Sigmoid colon (tissue), 6 donors: ENCODE measurements at regions not wholly inside any gene's neighbourhood (a gene's known extent, or its start where the extent isn't known, plus 50 kb on each side); places are given as distances from the start of the nearest gene placed in this dataset.

Experiments
- DNase-seq: peaks from one replicate; pipeline ENCODE4 v3.0.0-alpha.2; 2019
- H3K27ac ChIP-seq, 4 donors: fragments of 200-600 bp; sonication (generic); one replicate each; pipeline ENCODE4 v1.5.1; 2016 to 2019; ENCODE audit warnings: mild to moderate bottlenecking in 1 of 4
- H3K27me3 ChIP-seq, 3 donors: fragments of 200-600 bp; sonication (generic); one replicate each; pipeline ENCODE4 v1.5.1; 2019; ENCODE audit warnings: mild to moderate bottlenecking in 1 of 3
- H3K36me3 ChIP-seq, 4 donors: fragments of 200-600 bp; sonication (generic); one replicate each; pipeline ENCODE4 v1.5.1; 2016 to 2019
- H3K4me1 ChIP-seq, 4 donors: fragments of 200-600 bp; sonication (generic); one replicate each; pipeline ENCODE4 v1.5.1; 2017 to 2019
- H3K4me3 ChIP-seq, 4 donors: fragments of 200-600 bp; sonication (generic); one replicate each; pipeline ENCODE4 v1.5.1; 2017 to 2019; ENCODE audit warnings: mild to moderate bottlenecking in 2 of 4, moderate library complexity in 1 of 4
- H3K9me3 ChIP-seq, 4 donors: fragments of 200-600 bp in 3 of 4; sonication (generic) in 3 of 4; one replicate each; pipeline versions ENCODE4 v1.5.1 to v1.6.1; 2013 to 2019
- EP300 ChIP-seq, 4 donors: sonication (generic); formaldehyde crosslinking; IDR thresholded peaks; one replicate each; pipeline ENCODE4 v1.6.1; 2017; ENCODE audit warnings: antibody characterized with exemption in 4 of 4
- POLR2A ChIP-seq, 2 donors: fragments of 450-650 bp; IDR thresholded peaks; one replicate each; pipeline ENCODE4 v1.6.1; 2016; ENCODE audit warnings: antibody characterized with exemption in 2 of 2, mild to moderate bottlenecking in 2 of 2, moderate library complexity in 2 of 2
- POLR2AphosphoS5 ChIP-seq, 4 donors: sonication (generic); formaldehyde crosslinking; IDR thresholded peaks; one replicate each; pipeline ENCODE4 v1.6.1; 2017; ENCODE audit warnings: antibody characterized with exemption in 4 of 4
- WGBS, 2 donors: extraction: QIAGEN DNeasy Blood & Tissue Kit; methylation state at CpG; one replicate each; pipeline ENCODE4 v1.1.7; 2013; 5-methylcytosine and 5-hydroxymethylcytosine counted together
- intact Hi-C: fragments of 100-400 bp; cut with DNase I; formaldehyde crosslinking; loops from one replicate; pipeline ENCODE4 v1.15.1; 2023
- TF ChIP-seq, protein P1 (sequence below), 4 experiments: fragments of 450-650 bp in 3 of 4; fragments of 200-600 bp in 1 of 4; IDR thresholded peaks; one replicate each; pipeline ENCODE4 v1.5.1; 2016 to 2019; ENCODE audit warnings: antibody characterized with exemption in 4 of 4, mild to moderate bottlenecking in 3 of 4, moderate library complexity in 2 of 4
- donor health status: healthy with polysubstance abuse.
- donor health status: healthy.

DNA sequence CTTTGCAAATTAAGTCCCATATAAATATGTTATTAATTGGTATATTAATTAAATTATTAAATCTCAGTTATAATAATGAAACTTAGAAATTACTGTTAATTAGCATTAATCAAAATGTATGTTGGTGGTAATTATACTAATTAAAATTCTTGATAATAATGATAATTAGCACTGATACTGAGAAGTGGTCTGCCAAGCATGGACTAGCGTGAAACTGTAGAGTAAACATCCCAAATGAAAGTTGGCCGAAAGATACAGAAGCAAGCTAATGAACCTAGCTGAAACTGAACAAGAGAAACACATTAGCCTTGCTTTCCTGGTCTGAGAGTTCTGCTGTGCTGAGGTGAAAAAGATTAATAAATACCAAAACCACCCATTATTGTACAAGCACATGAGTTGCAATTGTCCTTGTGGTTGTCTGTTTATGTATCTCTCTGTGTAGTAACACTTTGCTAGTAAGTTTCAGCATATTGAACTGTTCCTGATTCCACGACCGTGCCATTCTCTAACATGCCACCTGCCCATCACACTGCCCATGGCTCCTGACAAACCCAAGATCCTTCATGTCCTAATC is 341.8 kb downstream of the PLPP3 start:
- no peak overlapping the region for H3K4me3 ChIP-seq
- no peaks in the 10 kb centered on the region for H3K36me3 ChIP-seq
- 89 to 91% methylated on average over 4 of the region's 4 CpGs for WGBS, 2 donors
- no peaks in the 10 kb centered on the region for H3K27me3 ChIP-seq
- DNase-seq = no peak
- TF ChIP-seq EP300 (IDR thresholded peaks at IDR 0.05) (no peak), POLR2A (IDR thresholded peaks at IDR 0.05) (no peak)
- no peaks in the 10 kb centered on the region for H3K4me1 ChIP-seq
- no peak overlapping the region for H3K27ac ChIP-seq
- no peaks in the 10 kb centered on the region for H3K9me3 ChIP-seq
- intact Hi-C loops = no loop called here

DNA sequence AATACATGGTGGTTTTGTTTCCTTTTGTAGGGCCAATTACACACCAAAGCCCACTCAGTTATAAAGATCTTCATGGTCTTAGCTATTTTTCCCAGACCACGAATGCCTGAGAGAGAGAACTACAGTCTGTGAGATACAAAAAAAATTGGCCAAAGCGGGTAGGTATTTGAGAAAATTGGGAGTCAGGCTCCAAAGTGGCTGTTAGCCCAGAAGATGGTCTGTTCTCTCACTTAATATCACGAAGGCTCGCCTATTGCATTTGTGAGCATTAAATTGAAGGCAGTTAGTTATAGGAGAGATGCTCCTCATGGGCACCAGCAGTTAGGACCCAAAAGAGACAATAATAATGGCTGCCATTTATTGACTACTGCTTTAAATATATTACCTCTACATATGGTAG is 342.7 kb downstream of the PLPP3 start:
- 90 to 93% methylated on average over 4 of the region's 4 CpGs for WGBS, 2 donors
- Histone ChIP-seq H3K27ac (no peak overlapping the region), H3K27me3 (no peaks in the 10 kb centered on the region), H3K4me3 (no peak overlapping the region), H3K36me3 (no peaks in the 10 kb centered on the region), H3K9me3 (no peaks in the 10 kb centered on the region), H3K4me1 (no peaks in the 10 kb centered on the region)
- DNase-seq = no peak
- no peak for TF ChIP-seq POLR2A (IDR thresholded peaks at IDR 0.05)
- TF ChIP-seq, protein P1, sequence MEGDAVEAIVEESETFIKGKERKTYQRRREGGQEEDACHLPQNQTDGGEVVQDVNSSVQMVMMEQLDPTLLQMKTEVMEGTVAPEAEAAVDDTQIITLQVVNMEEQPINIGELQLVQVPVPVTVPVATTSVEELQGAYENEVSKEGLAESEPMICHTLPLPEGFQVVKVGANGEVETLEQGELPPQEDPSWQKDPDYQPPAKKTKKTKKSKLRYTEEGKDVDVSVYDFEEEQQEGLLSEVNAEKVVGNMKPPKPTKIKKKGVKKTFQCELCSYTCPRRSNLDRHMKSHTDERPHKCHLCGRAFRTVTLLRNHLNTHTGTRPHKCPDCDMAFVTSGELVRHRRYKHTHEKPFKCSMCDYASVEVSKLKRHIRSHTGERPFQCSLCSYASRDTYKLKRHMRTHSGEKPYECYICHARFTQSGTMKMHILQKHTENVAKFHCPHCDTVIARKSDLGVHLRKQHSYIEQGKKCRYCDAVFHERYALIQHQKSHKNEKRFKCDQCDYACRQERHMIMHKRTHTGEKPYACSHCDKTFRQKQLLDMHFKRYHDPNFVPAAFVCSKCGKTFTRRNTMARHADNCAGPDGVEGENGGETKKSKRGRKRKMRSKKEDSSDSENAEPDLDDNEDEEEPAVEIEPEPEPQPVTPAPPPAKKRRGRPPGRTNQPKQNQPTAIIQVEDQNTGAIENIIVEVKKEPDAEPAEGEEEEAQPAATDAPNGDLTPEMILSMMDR (IDR thresholded peaks at IDR 0.05) = no peak
- intact Hi-C loops = no loop called here

- intact Hi-C loops = no loop called here
- TF ChIP-seq, protein P1 (IDR thresholded peaks at IDR 0.05) = no peak
- TF ChIP-seq POLR2AphosphoS5 (IDR thresholded peaks at IDR 0.05) (no peak), EP300 (IDR thresholded peaks at IDR 0.05) (no peak), POLR2A (IDR thresholded peaks at IDR 0.05) (no peak)
These were observed 343.4 kb downstream of the PLPP3 start for GRCh38 chr1:56235909-56236510.

DNA sequence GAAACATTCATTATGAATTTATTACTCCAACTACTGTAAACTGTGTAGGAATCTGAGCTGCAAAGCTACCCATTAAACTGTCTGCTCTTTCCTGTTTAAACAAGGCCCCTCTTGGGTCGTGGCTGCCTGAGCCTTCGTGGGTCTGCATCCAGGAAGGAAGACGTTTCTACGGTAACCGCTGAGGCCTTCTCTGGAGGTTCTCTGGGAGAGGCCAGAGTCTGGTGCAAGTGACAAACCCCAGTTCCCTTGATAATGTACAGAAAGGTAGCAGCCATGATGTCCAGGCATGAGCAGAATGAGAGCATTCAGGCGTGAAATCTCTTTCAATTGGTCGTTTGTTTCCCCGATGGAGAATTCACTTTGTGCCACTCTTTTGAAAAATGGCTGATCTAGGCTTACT is 350.2 kb downstream of the PLPP3 start:
- WGBS, 2 donors = 49 to 63% methylated on average over 8 of the region's 8 CpGs

More at GRCh38 chr1:56235909-56236510, 343.4 kb downstream of the PLPP3 start:
- H3K4me1 ChIP-seq = no peaks in the 10 kb centered on the region
- no peak overlapping the region for H3K4me3 ChIP-seq
- DNase-seq = no peak
- no peak overlapping the region for H3K27ac ChIP-seq
- H3K9me3 ChIP-seq = no peaks in the 10 kb centered on the region
- H3K36me3 ChIP-seq = no peaks in the 10 kb centered on the region
- 78 to 85% methylated on average over 2 of the region's 2 CpGs for WGBS, 2 donors
- H3K27me3 ChIP-seq = no peaks in the 10 kb centered on the region

DNA sequence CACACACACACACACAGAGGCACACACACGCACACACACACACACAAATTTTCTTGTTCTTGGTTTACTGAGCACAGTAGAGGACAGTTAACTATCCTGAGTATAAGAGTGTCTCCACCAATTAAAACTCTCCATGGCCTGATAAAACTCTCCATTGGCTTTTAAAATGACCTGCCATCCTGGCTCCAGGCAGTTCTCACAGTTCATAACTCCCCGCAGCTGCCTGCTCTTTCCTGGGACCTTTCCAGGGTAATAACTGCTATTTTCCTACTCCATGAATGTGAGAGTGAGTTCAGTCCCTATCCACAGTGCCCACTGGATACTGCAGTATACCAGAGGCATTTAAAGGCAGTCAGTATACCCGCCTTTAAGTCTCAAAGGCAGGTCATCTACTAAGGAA is 351.5 kb downstream of the PLPP3 start:
- H3K4me1 ChIP-seq = no peaks in the 10 kb centered on the region
- no peak overlapping the region for H3K27ac ChIP-seq
- no peaks in the 10 kb centered on the region for H3K9me3 ChIP-seq
- WGBS, 2 donors = 78 to 81% methylated on average over 3 of the region's 3 CpGs
- no peaks in the 10 kb centered on the region for H3K27me3 ChIP-seq
- TF ChIP-seq, protein P1 (IDR thresholded peaks at IDR 0.05) = no peak
- TF ChIP-seq POLR2A (IDR thresholded peaks at IDR 0.05) (no peak), POLR2AphosphoS5 (IDR thresholded peaks at IDR 0.05) (no peak), EP300 (IDR thresholded peaks at IDR 0.05) (no peak)
- no peak overlapping the region for H3K4me3 ChIP-seq
- intact Hi-C loops = no loop called here
- DNase-seq = no peak
- H3K36me3 ChIP-seq = no peaks in the 10 kb centered on the region

More for the DNA sequence above, 350.2 kb downstream of the PLPP3 start:
- Histone ChIP-seq H3K9me3 (no peaks in the 10 kb centered on the region), H3K27ac (no peak overlapping the region), H3K4me3 (no peak overlapping the region), H3K4me1 (no peaks in the 10 kb centered on the region), H3K36me3 (no peaks in the 10 kb centered on the region), H3K27me3 (no peaks in the 10 kb centered on the region)
- no peak for DNase-seq
- intact Hi-C loops = no loop called here
- no peak for TF ChIP-seq EP300 (IDR thresholded peaks at IDR 0.05)
- TF ChIP-seq POLR2AphosphoS5 (IDR thresholded peaks at IDR 0.05) = no peak
- TF ChIP-seq, protein P1 (IDR thresholded peaks at IDR 0.05) = no peak
- no peak for TF ChIP-seq POLR2A (IDR thresholded peaks at IDR 0.05)
